GM23338 (cell line): ENCODE measurements at regions not wholly inside any gene's neighbourhood (a gene's known extent, or its start where the extent isn't known, plus 50 kb on each side); places are given as distances from the start of the nearest gene placed in this dataset.

ENCODE experiments used
- CREB1 ChIP-seq: fragments of 250-450 bp; sonication (Bioruptor Pico); IDR thresholded peaks from 2 replicates; pipeline ENCODE4 v1.5.0; 2020; ENCODE audit warnings: low read depth, mild to moderate bottlenecking, moderate library complexity
- CTCF ChIP-seq, 2 experiments: fragments of 200-600 bp in 1 of 2; sonication (generic) in 1 of 2; conservative IDR thresholded peaks; 2 replicates each; pipeline versions ENCODE4 v1.5.1 to v1.6.1; 2016 to 2017; ENCODE audit warnings: antibody characterized with exemption in 2 of 2, low read depth in 2 of 2, mild to moderate bottlenecking in 2 of 2, moderate library complexity in 1 of 2
- EZH2 ChIP-seq: fragments of 200-600 bp; sonication (generic); IDR thresholded peaks from one replicate; pipeline ENCODE4 v1.8.0; 2017; ENCODE audit warnings: antibody characterized with exemption, mild to moderate bottlenecking, low read depth; ENCODE audit not compliant: unreplicated experiment
- EZH2phosphoT487 ChIP-seq: fragments of 200-600 bp; sonication (generic); IDR thresholded peaks from one replicate; pipeline ENCODE4 v1.8.1; 2018; ENCODE audit warnings: antibody characterized with exemption; ENCODE audit not compliant: unreplicated experiment
- JUNB ChIP-seq: IDR thresholded peaks from one replicate; pipeline ENCODE4 v1.6.1; 2016; ENCODE audit warnings: antibody characterized with exemption; ENCODE audit not compliant: unreplicated experiment
- NANOG ChIP-seq: IDR thresholded peaks from 2 replicates; pipeline ENCODE4 v1.6.1; 2016; ENCODE audit warnings: antibody characterized with exemption, borderline replicate concordance
- POLR2AphosphoS5 ChIP-seq: IDR thresholded peaks from 2 replicates; pipeline ENCODE4 v1.6.1; 2016; ENCODE audit warnings: antibody characterized with exemption, low read depth
- REST ChIP-seq: IDR thresholded peaks from one replicate; pipeline ENCODE4 v1.6.1; 2018; ENCODE audit warnings: antibody characterized with exemption; ENCODE audit not compliant: unreplicated experiment
- STAT1 ChIP-seq: IDR thresholded peaks from one replicate; pipeline ENCODE4 v1.6.1; 2016; ENCODE audit warnings: antibody characterized with exemption; ENCODE audit not compliant: unreplicated experiment
- ZNF114 ChIP-seq: fragments of 250-450 bp; sonication (Bioruptor Pico); IDR thresholded peaks from 2 replicates; pipeline ENCODE4 v1.5.0; 2020; ENCODE audit warnings: mild to moderate bottlenecking, moderate library complexity
- ZNF331 ChIP-seq: fragments of 250-450 bp; sonication (Bioruptor Pico); IDR thresholded peaks from 2 replicates; pipeline ENCODE4 v1.5.0; 2020; ENCODE audit warnings: low read depth, mild to moderate bottlenecking, moderate library complexity
- TF ChIP-seq, protein P1 (sequence below): fragments of 250-450 bp; sonication (Bioruptor Pico); IDR thresholded peaks from 2 replicates; pipeline ENCODE4 v1.5.0; 2020; ENCODE audit warnings: mild to moderate bottlenecking, moderate library complexity
- TF ChIP-seq, protein P2 (sequence below): IDR thresholded peaks from 2 replicates; pipeline ENCODE4 v1.6.1; 2016; ENCODE audit warnings: antibody characterized with exemption

DNA sequence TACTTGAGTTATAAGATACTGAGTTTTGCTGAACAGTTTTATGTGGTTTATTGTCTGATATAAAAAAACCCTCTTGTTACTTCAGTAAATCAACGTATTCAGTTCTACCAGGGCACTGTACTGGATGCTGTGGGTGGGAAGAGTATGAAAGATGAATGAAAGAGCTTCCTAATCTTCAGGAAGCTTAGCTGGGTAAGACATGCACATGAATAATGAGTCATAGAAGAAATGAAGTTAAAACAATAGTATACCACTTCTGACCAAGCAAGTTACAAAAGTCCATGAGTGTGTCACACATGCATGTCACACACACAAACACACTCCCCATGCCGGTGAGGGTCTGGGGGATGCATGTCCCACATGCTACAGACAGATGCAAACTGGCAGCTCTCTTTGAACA lies 105.9 kb downstream of the SIPA1L2 start:
- TF ChIP-seq CTCF (conservative IDR thresholded peaks at IDR 0.05; ENCODE audit: low read depth in 2 of 2) (no peak), REST (no peak), EZH2 (no peak), POLR2AphosphoS5 (no peak), EZH2phosphoT487 (no peak), CREB1 (CRISPR knock-in tag) (no peak), JUNB (no peak), ZNF114 (CRISPR knock-in tag) (no peak), NANOG (no peak), STAT1 (no peak), ZNF331 (CRISPR knock-in tag) (no peak)
- TF ChIP-seq, protein P1, sequence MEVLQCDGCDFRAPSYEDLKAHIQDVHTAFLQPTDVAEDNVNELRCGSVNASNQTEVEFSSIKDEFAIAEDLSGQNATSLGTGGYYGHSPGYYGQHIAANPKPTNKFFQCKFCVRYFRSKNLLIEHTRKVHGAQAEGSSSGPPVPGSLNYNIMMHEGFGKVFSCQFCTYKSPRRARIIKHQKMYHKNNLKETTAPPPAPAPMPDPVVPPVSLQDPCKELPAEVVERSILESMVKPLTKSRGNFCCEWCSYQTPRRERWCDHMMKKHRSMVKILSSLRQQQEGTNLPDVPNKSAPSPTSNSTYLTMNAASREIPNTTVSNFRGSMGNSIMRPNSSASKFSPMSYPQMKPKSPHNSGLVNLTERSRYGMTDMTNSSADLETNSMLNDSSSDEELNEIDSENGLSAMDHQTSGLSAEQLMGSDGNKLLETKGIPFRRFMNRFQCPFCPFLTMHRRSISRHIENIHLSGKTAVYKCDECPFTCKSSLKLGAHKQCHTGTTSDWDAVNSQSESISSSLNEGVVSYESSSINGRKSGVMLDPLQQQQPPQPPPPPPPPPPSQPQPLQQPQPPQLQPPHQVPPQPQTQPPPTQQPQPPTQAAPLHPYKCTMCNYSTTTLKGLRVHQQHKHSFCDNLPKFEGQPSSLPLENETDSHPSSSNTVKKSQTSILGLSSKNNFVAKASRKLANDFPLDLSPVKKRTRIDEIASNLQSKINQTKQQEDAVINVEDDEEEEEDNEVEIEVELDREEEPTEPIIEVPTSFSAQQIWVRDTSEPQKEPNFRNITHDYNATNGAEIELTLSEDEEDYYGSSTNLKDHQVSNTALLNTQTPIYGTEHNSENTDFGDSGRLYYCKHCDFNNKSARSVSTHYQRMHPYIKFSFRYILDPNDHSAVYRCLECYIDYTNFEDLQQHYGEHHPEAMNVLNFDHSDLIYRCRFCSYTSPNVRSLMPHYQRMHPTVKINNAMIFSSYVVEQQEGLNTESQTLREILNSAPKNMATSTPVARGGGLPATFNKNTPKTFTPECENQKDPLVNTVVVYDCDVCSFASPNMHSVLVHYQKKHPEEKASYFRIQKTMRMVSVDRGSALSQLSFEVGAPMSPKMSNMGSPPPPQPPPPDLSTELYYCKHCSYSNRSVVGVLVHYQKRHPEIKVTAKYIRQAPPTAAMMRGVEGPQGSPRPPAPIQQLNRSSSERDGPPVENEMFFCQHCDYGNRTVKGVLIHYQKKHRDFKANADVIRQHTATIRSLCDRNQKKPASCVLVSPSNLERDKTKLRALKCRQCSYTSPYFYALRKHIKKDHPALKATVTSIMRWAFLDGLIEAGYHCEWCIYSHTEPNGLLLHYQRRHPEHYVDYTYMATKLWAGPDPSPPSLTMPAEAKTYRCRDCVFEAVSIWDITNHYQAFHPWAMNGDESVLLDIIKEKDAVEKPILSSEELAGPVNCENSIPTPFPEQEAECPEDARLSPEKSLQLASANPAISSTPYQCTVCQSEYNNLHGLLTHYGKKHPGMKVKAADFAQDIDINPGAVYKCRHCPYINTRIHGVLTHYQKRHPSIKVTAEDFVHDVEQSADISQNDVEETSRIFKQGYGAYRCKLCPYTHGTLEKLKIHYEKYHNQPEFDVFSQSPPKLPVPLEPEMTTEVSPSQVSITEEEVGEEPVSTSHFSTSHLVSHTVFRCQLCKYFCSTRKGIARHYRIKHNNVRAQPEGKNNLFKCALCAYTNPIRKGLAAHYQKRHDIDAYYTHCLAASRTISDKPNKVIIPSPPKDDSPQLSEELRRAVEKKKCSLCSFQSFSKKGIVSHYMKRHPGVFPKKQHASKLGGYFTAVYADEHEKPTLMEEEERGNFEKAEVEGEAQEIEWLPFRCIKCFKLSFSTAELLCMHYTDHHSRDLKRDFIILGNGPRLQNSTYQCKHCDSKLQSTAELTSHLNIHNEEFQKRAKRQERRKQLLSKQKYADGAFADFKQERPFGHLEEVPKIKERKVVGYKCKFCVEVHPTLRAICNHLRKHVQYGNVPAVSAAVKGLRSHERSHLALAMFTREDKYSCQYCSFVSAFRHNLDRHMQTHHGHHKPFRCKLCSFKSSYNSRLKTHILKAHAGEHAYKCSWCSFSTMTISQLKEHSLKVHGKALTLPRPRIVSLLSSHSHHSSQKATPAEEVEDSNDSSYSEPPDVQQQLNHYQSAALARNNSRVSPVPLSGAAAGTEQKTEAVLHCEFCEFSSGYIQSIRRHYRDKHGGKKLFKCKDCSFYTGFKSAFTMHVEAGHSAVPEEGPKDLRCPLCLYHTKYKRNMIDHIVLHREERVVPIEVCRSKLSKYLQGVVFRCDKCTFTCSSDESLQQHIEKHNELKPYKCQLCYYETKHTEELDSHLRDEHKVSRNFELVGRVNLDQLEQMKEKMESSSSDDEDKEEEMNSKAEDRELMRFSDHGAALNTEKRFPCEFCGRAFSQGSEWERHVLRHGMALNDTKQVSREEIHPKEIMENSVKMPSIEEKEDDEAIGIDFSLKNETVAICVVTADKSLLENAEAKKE: no peak
- TF ChIP-seq, protein P2, sequence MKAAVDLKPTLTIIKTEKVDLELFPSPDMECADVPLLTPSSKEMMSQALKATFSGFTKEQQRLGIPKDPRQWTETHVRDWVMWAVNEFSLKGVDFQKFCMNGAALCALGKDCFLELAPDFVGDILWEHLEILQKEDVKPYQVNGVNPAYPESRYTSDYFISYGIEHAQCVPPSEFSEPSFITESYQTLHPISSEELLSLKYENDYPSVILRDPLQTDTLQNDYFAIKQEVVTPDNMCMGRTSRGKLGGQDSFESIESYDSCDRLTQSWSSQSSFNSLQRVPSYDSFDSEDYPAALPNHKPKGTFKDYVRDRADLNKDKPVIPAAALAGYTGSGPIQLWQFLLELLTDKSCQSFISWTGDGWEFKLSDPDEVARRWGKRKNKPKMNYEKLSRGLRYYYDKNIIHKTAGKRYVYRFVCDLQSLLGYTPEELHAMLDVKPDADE: no peak
